Effector memory CD8-positive, alpha-beta T cell (primary cell): ENCODE measurements at regions not wholly inside any gene's neighbourhood (a gene's known extent, or its start where the extent isn't known, plus 50 kb on each side); places are given as distances from the start of the nearest gene placed in this dataset.

Source experiments
- ATAC-seq: fragments of 150-1000 bp; cut with Tn5 transposase; replicated peaks from 2 replicates; pipeline ENCODE4 v1.10.0; 2021; ENCODE audit warnings: mild to moderate bottlenecking, moderate library complexity
- DNase-seq, 3 experiments: peaks; one replicate each; pipeline ENCODE4 v3.0.0; 2021
- H3K27ac Mint-ChIP-seq, 2 donors: one replicate each; pipeline ENCODE4 v1.8.0; 2022; ENCODE audit warnings: mild to moderate bottlenecking in 2 of 2, mixed read lengths in 2 of 2, moderate library complexity in 2 of 2
- H3K27me3 Mint-ChIP-seq, 2 donors: one replicate each; pipeline ENCODE4 v1.8.0; 2022; ENCODE audit warnings: mixed read lengths in 2 of 2
- H3K36me3 Mint-ChIP-seq: one replicate; pipeline ENCODE4 v1.8.0; 2022; ENCODE audit warnings: mild to moderate bottlenecking, moderate library complexity, mixed read lengths; ENCODE audit not compliant: insufficient read depth
- H3K4me1 Mint-ChIP-seq, 2 donors: one replicate each; pipeline ENCODE4 v1.8.0; 2022; ENCODE audit warnings: low read depth in 2 of 2, mixed read lengths in 2 of 2
- H3K4me3 Mint-ChIP-seq, 2 donors: one replicate each; pipeline ENCODE4 v1.8.0; 2022; ENCODE audit warnings: mild to moderate bottlenecking in 2 of 2, mixed read lengths in 2 of 2, moderate library complexity in 2 of 2
- H3K9me3 Mint-ChIP-seq, 2 donors: one replicate each; pipeline ENCODE4 v1.8.0; 2022; ENCODE audit warnings: mixed read lengths in 2 of 2

GRCh38 chr10:36188461-36188860, 546.4 kb upstream of the FZD8 start:
- H3K9me3 Mint-ChIP-seq, result peaks cover 11 to 50% of the 10 kb centered on the region in 2 donors
- H3K27me3 Mint-ChIP-seq, result no peaks in the 10 kb centered on the region
- no peak overlapping the region for H3K4me3 Mint-ChIP-seq
- H3K27ac Mint-ChIP-seq, result no peak overlapping the region
- no peak for DNase-seq
- H3K4me1 Mint-ChIP-seq, result no peaks in the 10 kb centered on the region
- ATAC-seq, result no peak
- H3K36me3 Mint-ChIP-seq, result no peaks in the 10 kb centered on the region

GRCh38 chr10:36188080-36188453, 546.0 kb upstream of the FZD8 start:
- ATAC-seq, result no peak
- H3K4me1 Mint-ChIP-seq, result no peaks in the 10 kb centered on the region

GRCh38 chr10:36187380-36188079, 545.4 kb upstream of the FZD8 start:
- Mint-ChIP-seq H3K27ac (no peak overlapping the region), H3K27me3 (no peaks in the 10 kb centered on the region), H3K36me3 (no peaks in the 10 kb centered on the region), H3K4me3 (no peak overlapping the region), H3K4me1 (no peaks in the 10 kb centered on the region), H3K9me3 (peaks cover 11 to 45% of the 10 kb centered on the region in 2 donors)
- ATAC-seq (no peak), DNase-seq (no peak)

More at GRCh38 chr10:36188080-36188453, 546.0 kb upstream of the FZD8 start:
- DNase-seq, result no peak
- H3K27ac Mint-ChIP-seq, result no peak overlapping the region
- no peaks in the 10 kb centered on the region for H3K36me3 Mint-ChIP-seq
- H3K27me3 Mint-ChIP-seq, result no peaks in the 10 kb centered on the region
- peaks cover 11 to 50% of the 10 kb centered on the region in 2 donors for H3K9me3 Mint-ChIP-seq
- H3K4me3 Mint-ChIP-seq, result no peak overlapping the region

- H3K27me3 Mint-ChIP-seq, result no peaks in the 10 kb centered on the region
- peaks cover 8 to 31% of the 10 kb centered on the region in 2 donors for H3K9me3 Mint-ChIP-seq
- no peak overlapping the region for H3K27ac Mint-ChIP-seq
- H3K36me3 Mint-ChIP-seq, result no peaks in the 10 kb centered on the region
- no peaks in the 10 kb centered on the region for H3K4me1 Mint-ChIP-seq
- no peak for DNase-seq
- no peak for ATAC-seq
- no peak overlapping the region for H3K4me3 Mint-ChIP-seq
These were observed 543.0 kb upstream of the FZD8 start for GRCh38 chr10:36185097-36185496.

GRCh38 chr10:36183726-36184125, 541.6 kb upstream of the FZD8 start:
- Mint-ChIP-seq H3K27ac (no peak overlapping the region), H3K4me3 (no peak overlapping the region), H3K4me1 (no peaks in the 10 kb centered on the region), H3K36me3 (no peaks in the 10 kb centered on the region), H3K9me3 (peaks cover 5 to 24% of the 10 kb centered on the region in 2 donors), H3K27me3 (no peaks in the 10 kb centered on the region)
- no peak for DNase-seq
- no peak for ATAC-seq

- no peak overlapping the region for H3K27ac Mint-ChIP-seq
- peaks cover 5 to 22% of the 10 kb centered on the region in 2 donors for H3K9me3 Mint-ChIP-seq
- no peaks in the 10 kb centered on the region for H3K36me3 Mint-ChIP-seq
- no peaks in the 10 kb centered on the region for H3K4me1 Mint-ChIP-seq
- H3K4me3 Mint-ChIP-seq, result no peak overlapping the region
- ATAC-seq (no peak), DNase-seq (no peak)
- no peaks in the 10 kb centered on the region for H3K27me3 Mint-ChIP-seq
These were observed 541.0 kb upstream of the FZD8 start for GRCh38 chr10:36183056-36183455.

GRCh38 chr10:36182606-36183005, 540.5 kb upstream of the FZD8 start:
- H3K9me3 Mint-ChIP-seq, result peaks cover 5 to 18% of the 10 kb centered on the region in 2 donors
- no peaks in the 10 kb centered on the region for H3K4me1 Mint-ChIP-seq
- DNase-seq, result no peak
- ATAC-seq, result no peak
- H3K27ac Mint-ChIP-seq, result no peak overlapping the region
- H3K36me3 Mint-ChIP-seq, result no peaks in the 10 kb centered on the region
- H3K4me3 Mint-ChIP-seq, result no peak overlapping the region
- H3K27me3 Mint-ChIP-seq, result no peaks in the 10 kb centered on the region

GRCh38 chr10:36182179-36182566, 540.1 kb upstream of the FZD8 start:
- Mint-ChIP-seq H3K9me3 (peaks cover 3 to 14% of the 10 kb centered on the region in 2 donors), H3K4me3 (no peak overlapping the region), H3K36me3 (no peaks in the 10 kb centered on the region), H3K27ac (no peak overlapping the region), H3K4me1 (no peaks in the 10 kb centered on the region), H3K27me3 (no peaks in the 10 kb centered on the region)
- DNase-seq (no peak), ATAC-seq (no peak)

GRCh38 chr10:36181426-36182178, 539.5 kb upstream of the FZD8 start:
- Mint-ChIP-seq H3K36me3 (no peaks in the 10 kb centered on the region), H3K4me3 (no peak overlapping the region), H3K4me1 (no peaks in the 10 kb centered on the region), H3K27me3 (no peaks in the 10 kb centered on the region), H3K9me3 (peaks cover 3 to 13% of the 10 kb centered on the region in 2 donors), H3K27ac (no peak overlapping the region)
- no peak for ATAC-seq
- DNase-seq, result no peak

- H3K9me3 Mint-ChIP-seq, result peaks cover 3 to 8% of the 10 kb centered on the region in 2 donors
- H3K36me3 Mint-ChIP-seq, result no peaks in the 10 kb centered on the region
- no peak for DNase-seq
- ATAC-seq, result no peak
- H3K27ac Mint-ChIP-seq, result no peak overlapping the region
- H3K4me3 Mint-ChIP-seq, result no peak overlapping the region
- no peaks in the 10 kb centered on the region for H3K4me1 Mint-ChIP-seq
- no peaks in the 10 kb centered on the region for H3K27me3 Mint-ChIP-seq
These were observed 536.5 kb upstream of the FZD8 start for GRCh38 chr10:36178616-36179015.

GRCh38 chr10:36177071-36177470, 535.0 kb upstream of the FZD8 start:
- Mint-ChIP-seq H3K27me3 (no peaks in the 10 kb centered on the region), H3K4me3 (no peak overlapping the region), H3K36me3 (no peaks in the 10 kb centered on the region), H3K27ac (no peak overlapping the region), H3K4me1 (no peaks in the 10 kb centered on the region), H3K9me3 (peaks cover 3 to 16% of the 10 kb centered on the region in 2 donors)
- ATAC-seq (no peak), DNase-seq (no peak)

GRCh38 chr10:36175954-36176353, 533.9 kb upstream of the FZD8 start:
- ATAC-seq, result no peak
- Mint-ChIP-seq H3K4me3 (no peak overlapping the region), H3K4me1 (no peaks in the 10 kb centered on the region), H3K27me3 (no peaks in the 10 kb centered on the region), H3K9me3 (peaks cover 5 to 16% of the 10 kb centered on the region in 2 donors), H3K36me3 (no peaks in the 10 kb centered on the region), H3K27ac (no peak overlapping the region)
- DNase-seq, result no peak

GRCh38 chr10:36173364-36173763, 531.3 kb upstream of the FZD8 start:
- Mint-ChIP-seq H3K27ac (no peak overlapping the region), H3K4me3 (no peak overlapping the region), H3K27me3 (no peaks in the 10 kb centered on the region), H3K36me3 (no peaks in the 10 kb centered on the region), H3K9me3 (peaks cover 5 to 16% of the 10 kb centered on the region in 2 donors), H3K4me1 (no peaks in the 10 kb centered on the region)
- DNase-seq (no peak), ATAC-seq (no peak)
